ENCODE measurements at regions not wholly inside any gene's neighbourhood (a gene's known extent, or its start where the extent isn't known, plus 50 kb on each side); places are given as distances from the start of the nearest gene placed in this dataset.

DNA sequence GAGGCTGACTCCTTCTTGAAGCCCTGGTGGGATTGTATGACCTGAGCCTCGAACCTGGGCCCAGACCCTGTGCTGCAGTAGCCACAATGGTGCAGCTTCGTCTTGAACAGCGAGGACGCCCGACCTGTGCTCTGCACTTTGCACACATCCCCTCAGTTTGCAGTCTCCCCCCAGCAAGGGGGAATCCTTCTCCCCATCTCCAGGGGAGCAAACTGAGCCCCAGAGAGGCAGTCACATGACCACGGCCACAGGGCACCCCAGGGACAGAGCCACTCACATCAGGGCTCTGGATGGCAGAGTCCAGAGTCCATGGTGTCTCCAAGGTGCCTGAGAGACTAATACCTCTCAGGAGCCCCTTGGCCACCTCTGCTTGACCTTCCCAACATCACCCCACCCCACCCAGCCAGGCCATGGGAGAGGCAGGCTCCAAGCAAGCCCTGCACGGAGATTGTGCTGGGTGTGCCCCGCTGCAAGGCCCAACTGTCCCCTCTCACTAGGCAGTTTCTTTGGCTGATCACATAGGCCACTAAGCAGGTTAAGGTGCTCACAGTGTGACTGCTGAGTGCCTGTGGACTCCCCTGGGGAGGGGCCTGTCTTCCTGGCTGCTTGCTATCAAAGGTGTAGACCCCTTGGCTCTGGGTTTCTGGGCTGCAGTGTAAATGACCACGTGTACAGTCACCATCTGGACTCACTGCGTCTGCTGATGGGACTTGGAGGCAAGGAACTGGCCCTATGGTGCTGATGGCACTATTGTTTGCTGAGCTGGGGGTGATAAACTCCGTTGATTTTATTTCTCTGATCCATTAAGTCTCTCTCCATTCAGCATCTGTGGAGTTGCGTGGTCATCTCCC lies 398.1 kb downstream of the MATN1 start:
- DNase-seq, result no peak

GRCh38 chr1:30324251-30325084 lies 398.9 kb downstream of the MATN1 start:
- DNase-seq, result no peak

DNA sequence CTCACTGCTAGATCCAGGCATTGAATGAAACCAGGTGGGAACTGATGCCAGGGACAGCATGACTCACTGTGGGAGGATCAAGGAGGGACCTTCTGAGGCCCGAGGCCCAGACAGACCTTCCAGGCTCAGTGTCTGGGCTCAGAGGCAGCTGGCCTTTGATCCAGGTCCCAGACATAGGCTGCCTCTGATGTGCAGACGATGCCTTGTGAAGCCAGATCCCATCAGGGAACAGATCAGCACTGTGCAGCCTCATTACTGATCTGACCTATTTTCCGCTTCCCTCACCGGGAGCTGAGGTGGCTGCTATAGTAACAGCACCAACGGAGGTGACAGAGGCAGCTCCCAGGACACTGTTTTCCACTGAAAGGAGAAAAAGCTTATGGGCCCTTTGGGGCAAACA lies 399.5 kb downstream of the MATN1 start:
- DNase-seq, result no peak

DNA sequence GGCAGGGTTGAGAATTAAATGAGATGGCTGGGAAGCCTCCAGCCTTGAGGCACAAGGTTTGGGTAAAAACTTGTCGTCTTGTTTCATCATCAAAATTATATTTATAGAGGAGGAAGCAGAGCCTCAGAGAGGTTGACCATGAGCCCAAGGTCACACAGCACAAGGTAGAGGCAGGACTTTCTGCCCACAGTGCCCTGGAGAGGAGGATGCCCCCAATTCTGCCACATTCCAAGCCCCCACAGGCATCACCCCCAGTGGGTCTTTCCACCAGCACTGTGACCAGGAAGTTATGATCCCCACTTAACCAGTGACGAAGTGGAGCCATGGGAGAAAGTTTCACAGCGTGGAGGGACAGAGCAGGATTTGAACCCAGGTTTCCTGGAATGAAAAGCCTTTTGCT lies 400.0 kb downstream of the MATN1 start:
- DNase-seq, result no peak

DNA sequence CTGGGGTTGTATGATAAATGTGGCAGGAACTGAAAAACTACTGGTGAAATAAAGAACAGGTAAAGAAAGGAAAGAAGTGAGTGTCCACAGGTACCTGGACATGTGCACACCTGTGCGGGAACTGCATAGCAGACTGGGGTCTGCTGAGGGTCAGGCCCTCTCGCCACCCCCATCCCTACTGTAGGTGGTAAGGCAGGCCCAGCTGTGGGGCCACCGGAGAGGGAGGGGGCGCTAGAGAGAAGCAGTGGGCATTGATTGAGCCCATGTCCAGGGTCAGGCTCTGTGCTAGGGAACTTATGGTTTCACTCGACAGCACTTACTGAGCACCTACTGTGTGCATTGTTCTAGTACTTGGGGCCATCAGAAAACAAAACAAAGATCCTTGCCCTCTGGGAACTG lies 400.5 kb downstream of the MATN1 start:
- DNase-seq, result no peak

GRCh38 chr1:30321996-30322858 lies 401.2 kb downstream of the MATN1 start:
- DNase-seq, result no peak

- no peak for DNase-seq
Measured at GRCh38 chr1:30321246-30321910, 402.0 kb downstream of the MATN1 start.

DNA sequence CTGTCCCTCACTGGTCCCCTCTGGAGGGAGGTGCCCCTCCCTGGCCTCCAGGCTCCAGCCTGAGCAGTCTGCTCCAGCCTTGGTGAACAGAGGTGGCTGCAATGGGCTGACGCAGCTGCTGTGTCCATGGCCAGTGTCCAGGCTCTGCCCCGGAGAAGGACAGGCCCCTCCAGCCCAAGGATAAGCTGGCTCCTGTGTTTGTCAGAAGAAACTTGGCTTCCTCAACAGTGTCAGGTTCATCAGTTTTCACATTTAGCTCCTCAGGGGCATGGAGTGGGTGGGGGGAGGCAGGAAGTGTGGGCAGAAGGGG lies 402.8 kb downstream of the MATN1 start:
- no peak for DNase-seq

- no peak for DNase-seq
Measured at GRCh38 chr1:30319765-30320580, 403.4 kb downstream of the MATN1 start.

DNA sequence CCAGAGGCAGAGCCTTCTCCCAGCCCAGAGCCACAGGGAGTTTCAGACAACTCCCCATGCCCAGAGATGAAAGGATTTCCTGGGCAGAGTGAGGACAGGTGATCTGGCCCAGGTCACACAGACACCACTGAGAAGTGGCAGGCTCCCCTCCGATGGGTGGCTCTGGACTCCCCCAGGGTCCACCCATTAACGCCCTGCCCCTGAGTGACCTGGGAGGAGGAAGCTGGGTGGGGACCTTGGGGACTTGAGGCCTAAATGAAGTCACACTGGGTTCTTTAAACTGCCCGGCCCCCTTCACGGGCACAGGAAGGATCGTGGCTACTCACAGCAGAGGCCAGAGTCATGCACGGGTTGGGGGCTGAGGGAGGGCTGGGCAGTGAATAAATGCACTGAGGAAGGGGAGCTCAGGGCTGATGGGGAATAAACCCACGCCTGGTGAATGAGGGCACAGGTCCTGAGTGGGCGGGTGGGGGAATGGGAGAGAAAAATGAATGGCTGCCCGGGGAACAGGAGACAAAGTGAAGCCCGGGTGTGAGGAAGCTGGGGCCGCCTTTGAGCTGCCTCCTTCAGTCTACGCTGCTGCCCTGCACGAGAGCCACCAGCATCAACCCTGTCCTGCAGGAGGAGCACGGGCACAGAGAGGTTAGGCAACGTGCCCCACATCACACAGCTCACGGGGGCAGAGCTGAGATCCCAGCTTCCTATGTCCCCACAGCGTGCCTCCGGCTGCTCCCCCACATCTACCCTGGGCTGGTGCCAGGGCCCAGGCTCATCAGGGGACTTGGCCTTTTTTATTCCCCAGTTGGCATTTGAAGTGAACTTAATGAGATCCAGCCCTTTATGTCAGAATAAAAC lies 404.3 kb downstream of the MATN1 start:
- DNase-seq, result no peak

DNA sequence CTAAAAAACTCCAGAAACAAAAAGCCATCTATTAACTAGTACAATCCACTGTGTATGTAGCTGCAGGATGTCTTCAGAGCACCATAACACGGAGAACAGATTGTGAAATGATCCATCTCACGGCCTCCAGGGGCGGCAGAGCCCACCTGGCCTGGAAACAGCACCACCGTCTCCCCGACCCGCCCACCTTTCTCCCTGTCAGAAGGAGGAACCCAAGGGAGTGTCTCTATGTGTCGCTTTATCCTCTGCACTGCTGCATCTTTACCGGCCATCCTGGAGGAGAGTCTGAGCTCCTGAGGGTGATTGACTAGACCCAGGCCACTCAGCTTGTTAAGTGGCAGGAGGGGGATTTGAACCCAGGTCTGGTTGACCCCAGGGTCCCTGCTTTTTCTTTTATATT lies 405.0 kb downstream of the MATN1 start:
- DNase-seq, result no peak

DNA sequence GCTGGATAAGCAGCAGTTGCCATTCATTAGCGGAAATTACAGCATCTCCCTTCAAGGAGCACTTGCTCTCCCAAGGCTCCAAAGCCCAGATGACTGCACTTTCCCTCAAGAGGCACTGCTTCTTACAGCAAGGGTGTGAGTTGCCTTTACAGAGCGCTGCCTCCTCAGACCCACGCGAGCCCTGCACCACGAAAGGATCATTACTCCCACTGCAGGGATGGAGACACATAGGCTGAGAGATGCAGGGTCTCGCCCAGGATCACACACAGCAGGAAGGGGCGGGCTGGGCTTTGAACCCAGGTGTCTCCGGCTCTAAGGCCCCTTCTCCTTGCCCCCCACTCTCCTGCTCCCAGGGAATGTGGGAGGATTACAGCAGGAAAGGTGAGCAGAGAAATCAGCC lies 405.5 kb downstream of the MATN1 start:
- no peak for DNase-seq

DNA sequence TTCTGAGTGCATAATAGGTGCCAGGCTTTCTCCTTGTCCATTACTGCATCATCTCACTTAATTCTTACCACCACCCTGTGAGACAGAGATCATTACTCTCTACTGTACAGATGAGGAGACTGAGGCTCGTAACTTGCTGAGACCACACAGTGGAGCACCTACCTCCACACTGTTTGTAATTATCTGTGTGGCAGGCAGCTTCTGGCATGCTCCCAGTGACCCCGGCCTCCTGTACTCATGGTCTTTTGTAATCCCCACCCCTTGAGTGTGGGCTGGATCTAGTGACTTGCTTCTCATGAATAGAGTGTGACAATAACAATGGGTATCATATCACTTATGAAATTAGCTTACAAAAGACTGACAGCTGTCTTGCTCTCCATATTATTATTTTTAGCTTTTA lies 407.3 kb downstream of the MATN1 start:
- DNase-seq, result no peak

- DNase-seq, result no peak
Measured at GRCh38 chr1:30315185-30315960, 408.0 kb downstream of the MATN1 start.

DNA sequence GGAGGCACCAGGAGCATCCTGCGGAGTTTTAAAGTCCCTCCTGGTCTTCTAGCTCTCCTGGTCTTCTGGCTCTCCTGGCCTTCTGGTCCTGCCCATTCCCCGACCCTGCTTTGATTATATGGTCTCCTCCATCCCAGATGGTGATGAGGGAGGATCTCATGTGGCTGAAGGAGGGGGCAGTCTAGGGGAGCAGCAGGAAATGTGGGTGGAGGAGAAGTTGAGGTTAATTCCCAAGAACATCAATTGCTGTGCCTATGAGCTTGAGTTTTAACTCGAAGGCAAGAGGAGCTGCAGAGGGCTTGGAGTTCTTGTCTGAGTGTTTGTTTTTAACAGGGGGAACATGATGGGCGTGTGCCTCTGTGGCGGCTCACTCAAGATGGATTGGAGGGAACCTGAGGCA lies 408.8 kb downstream of the MATN1 start:
- no peak for DNase-seq

DNA sequence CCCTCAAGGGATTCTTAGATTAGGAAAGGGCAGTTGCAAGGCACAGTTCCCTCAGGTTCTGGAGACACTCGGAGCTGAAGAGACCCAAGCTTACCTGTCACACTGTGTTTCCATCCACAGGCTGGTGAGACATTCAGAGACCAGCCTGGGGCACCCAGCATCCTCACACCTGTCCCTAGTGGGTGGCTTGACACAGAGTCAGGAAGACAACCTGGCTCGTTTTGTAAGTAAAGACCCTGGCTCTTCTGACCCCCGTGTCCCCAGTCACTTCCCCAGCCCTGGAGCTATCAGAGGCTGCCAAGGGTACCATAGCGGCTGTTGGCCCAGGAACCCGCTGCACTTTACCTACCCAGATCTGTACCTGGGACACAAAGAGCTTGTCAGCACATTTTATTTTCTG lies 409.8 kb downstream of the MATN1 start:
- no peak for DNase-seq

GRCh38 chr1:30313176-30313575 lies 410.2 kb downstream of the MATN1 start:
- DNase-seq, result no peak

- no peak for DNase-seq
Measured at GRCh38 chr1:30312226-30312625, 411.2 kb downstream of the MATN1 start.

DNA sequence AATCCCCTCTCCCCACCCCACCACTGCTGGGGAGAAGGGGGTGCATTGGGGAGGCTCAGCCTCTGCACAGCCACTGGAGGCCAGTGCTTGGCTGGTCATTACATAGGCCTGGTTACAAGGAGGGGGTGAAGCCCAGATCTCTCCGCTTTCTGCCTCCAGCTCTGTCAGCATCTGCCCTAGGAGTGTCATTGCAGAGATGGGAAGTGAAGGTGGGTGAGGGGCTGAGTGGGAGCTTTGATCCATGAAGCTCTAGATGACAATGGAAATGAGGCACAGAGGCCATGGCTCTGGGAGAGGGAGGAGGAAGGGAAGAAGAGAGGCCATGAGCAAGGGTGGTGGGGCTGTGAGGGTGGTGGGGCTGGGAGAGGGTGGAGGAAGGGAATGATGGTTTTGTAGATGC lies 411.6 kb downstream of the MATN1 start:
- no peak for DNase-seq
